GM18508 (cell line): ENCODE measurements at regions not wholly inside any gene's neighbourhood (a gene's known extent, or its start where the extent isn't known, plus 50 kb on each side); places are given as distances from the start of the nearest gene placed in this dataset.
"Not testable (repeated sequence)": the region's sequence is repeated elsewhere in the genome, so short reads cannot be mapped to it uniquely, and the experiment has no call there.

ENCODE experiments used
- ATAC-seq: cut with Tn5 transposase; IDR thresholded peaks from one replicate; pipeline ENCODE4 v1.9.1; 2021; ENCODE audit warnings: moderate number of reproducible peaks; ENCODE audit not compliant: insufficient read depth, unreplicated experiment

DNA sequence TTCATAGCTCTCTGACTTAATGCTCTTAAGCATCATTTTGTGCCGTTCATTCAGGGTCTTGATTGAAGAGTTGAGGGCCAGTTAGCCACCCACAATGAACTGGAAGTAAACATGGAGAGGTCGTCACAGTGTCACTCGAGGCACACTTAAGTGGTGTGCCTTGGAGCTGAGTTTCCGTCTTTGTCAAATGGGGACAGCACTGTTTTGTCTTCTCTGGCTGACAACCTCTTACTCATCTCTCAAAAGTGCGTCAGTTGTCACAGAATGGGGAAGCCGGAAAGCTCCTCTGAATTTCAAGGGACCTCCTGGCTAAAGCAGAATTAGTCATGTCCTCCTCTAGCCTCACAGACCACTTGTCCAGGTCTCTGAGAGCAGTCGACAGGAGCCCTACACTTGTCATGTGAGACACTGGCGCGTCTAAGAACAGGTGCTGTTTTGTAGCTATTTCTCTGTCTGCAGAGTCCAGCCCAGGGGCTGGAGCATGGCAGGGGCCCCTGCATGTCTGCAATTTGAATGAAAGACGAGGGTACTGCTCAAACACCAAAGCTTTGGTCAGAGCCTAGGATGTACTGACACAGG is 231.5 kb downstream of the NPIPA7 start:
- ATAC-seq = not testable (repeated sequence)

DNA sequence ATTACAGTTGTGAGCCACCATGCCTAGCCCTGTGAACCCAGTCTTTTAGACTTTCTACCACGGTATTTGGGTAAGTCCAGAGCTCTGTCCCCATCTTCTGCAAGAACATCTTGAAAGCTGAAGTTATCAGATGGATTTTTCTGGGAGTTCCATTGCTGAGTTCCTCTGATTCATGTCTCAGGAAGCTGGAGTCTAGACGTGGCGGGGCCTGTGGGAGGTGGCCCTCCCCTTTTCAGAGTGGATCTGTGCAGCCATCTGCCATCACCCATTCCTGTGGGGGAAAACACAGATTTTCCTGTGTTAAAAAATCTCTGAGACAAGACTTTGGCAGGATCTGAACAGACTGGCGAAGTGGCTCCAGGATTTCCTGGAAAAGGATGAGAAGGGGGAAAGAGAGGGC is 234.3 kb downstream of the NPIPA7 start:
- ATAC-seq = not testable (repeated sequence)

DNA sequence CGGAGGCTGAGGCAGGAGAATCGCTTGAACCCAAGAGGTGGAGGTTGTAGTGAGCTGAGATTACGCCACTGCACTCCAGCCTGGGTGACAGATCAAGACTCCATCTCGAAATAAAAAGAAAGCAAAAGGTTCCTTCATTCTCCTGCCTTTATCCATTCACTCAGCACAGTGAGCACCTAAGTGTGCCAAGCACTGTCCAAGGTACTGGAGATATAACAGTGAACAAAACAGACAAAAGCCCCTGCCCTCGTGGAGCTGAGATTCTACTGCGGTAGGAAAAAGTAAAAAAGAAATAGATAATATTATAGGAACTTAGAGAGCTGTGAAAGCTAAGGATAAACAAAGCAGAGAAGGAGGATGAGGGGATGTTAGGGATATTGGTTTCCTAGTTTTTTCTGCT is 235.5 kb downstream of the NPIPA7 start:
- ATAC-seq = not testable (repeated sequence)

DNA sequence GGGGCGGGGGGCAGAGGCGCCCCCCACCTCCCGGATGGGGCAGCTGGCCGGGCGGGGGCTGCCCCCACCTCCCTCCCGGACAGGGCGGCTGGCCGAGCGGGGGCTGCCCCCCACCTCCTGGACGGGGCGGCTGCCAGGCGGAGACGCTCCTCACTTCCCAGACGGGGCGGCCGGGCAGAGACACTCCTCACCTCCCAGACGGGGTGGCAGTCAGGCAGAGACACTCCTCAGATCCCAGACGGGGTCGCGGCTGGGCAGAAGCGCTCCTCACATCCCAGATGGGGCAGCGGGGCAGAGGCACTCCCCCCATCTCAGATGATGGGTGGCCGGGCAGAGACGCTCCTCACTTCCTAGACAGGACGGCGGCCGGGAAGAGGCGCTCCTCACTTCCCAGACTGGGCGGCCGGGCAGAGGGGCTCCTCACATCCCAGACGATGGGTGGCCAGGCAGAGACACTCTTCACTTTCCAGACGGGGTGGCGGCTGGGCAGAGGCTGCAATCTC is 240.1 kb downstream of the NPIPA7 start:
- not testable (repeated sequence) for ATAC-seq

DNA sequence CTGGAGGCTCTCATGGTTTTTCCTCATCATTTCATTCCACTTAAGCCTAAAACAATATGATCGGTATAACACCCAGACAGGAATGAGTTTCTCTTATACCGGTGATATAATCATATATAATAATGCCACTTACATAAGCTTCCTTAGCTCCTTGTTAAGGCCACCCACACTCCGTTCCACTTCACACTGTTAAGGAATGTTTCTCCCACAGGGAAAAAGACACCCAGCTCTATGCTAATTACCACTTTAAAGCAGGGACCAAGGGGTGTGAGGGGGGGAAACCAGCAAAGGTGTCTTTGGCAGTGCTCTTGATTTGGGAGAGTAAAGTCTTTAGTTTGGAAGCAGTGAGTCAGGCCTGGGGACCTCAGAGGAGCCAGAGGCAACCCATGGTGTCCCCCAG is 245.4 kb downstream of the NPIPA7 start:
- not testable (repeated sequence) for ATAC-seq

DNA sequence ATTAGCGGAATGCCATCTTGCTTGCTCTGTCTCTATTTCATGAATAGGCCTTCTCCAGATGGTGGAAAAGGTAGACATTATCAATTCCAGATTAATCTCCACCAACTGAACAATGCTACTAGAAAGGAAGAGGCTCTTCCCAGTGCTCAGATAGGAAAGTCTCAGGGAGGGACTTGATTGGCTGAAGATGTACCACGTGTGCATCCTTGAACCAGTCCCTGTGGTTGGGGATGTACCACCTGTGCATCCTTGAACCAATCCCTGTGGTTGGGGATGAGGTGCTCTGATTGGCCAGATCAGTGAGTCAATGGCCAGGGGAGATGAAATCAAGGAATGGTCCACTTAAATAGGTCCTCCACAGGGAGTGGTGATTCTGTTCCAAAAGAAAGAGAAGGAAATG is 246.2 kb downstream of the NPIPA7 start:
- ATAC-seq = not testable (repeated sequence)

DNA sequence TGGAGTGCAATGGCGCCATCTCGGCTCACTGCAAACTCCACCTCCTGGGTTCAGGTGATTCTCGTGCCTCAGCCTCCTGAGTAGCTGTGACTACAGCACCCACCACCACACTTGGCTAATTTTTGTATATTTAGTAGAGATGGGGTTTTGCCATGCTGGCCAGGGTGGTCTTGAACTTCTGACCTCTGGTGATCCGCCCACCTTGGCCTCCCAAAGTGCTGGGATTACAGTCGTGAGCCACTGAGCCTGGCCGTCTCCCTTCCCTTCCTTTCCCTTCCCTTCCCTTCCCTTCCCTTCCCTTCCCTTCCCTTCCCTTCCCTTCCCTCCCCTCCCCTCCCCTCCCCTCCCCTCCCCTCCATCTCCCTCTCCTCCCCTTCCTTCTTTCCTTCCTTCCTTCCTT is 248.9 kb downstream of the NPIPA7 start:
- ATAC-seq = not testable (repeated sequence)

DNA sequence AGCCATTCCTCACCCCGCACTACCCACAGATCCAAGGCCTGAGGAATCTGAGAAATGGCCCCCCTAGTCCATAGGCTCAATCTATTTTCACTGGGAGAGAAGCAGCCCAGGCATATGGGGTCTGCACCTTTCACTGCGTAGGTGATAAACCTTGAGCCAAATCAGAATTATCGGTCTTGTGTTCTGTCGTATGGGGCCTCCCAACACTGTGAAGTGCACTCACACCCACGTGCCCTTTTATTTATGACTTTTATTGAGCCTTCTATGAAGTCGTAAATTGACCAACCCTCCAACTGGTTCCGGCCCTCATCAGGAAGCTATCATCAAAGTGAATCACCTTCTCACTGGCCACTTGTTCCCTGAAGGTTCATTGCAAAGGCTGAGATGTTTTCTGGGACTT is 259.3 kb downstream of the NPIPA7 start:
- ATAC-seq = not testable (repeated sequence)

DNA sequence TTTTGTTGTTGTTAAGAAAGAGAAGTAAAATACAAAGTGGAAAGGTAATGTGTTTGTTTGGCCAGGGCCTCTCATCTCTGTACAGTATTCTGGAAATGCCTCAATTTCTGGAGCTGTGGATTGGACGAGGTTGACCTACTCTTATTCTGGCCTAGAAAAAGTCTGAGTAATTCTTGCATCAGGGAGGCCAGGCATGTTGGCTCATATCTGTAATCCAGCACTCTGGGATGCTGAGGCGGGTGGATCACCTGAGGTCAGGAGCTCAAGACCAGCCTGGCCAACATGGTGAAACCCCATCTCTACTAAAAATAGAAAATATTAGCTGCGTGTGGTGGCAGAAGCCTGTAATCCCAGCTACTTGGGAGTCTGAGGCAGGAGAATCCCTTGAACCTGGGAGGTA is 259.8 kb downstream of the NPIPA7 start:
- not testable (repeated sequence) for ATAC-seq

DNA sequence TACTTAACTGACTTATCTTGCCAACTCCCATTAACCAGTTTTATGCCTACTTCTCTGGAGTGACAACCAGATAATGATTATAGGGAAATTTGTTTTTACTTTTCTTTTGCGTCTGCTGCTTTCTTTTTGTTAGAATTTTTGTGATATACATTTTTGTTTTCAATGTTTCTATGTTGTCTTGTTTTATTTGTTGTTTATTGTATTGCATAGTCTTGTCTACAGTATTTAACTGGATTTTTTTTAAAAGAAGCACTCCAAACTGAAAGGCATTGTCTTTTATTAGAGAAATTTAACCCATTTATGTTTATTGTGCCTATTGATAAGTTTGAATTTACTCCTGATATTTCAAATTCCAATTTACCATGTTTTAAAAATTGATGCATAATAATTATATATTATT is 264.9 kb downstream of the NPIPA7 start:
- not testable (repeated sequence) for ATAC-seq

DNA sequence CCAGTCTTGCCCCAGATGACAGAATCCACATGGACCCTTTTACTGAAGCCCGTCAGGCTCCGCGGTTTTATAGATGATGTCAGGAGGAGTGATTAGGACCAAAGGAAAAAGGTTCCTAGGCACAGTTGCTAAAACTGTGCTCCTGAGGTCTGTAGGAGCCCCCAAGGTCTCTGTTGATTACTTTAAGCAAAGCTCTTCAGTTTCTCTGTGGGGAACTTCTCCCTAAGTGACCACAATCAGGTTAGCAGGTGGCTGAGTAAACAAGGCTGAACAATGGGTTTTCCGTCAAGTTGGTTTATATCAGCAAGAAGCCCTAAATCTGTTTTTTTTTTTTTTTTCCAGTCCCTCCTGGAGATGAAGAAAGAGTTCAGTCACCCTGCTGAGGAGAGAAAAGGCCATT is 269.1 kb downstream of the NPIPA7 start:
- not testable (repeated sequence) for ATAC-seq

DNA sequence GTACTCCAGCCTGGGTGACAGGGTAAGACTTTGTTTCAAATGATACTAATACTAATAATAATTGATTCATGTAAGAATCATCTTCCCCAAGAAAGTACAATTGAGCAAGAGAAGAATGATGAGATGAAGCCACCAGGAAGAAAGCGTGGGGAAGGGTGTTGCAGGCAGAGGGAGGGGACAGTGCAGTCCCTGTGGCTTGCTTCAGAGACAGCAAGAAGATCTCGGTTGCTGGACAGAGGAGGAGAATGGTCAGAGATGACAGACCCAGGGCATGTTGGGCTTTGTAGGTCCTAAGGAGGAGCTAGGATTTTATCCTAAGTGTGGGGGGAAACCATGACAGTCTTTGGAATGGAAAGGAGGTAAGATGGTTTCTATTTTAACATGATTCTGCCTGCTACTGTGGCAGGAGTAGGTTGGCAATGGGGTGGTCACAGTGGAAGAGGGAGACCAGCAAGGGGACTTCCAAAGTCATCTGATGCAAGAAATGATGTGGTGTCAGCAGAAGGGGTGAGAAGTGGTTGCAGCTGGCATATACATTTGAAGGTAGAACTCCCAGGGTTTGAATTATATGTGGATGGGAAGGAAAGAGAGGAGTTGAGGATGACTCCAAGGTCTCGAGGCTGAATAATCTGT is 293.4 kb downstream of the NPIPA7 start:
- ATAC-seq = not testable (repeated sequence)

DNA sequence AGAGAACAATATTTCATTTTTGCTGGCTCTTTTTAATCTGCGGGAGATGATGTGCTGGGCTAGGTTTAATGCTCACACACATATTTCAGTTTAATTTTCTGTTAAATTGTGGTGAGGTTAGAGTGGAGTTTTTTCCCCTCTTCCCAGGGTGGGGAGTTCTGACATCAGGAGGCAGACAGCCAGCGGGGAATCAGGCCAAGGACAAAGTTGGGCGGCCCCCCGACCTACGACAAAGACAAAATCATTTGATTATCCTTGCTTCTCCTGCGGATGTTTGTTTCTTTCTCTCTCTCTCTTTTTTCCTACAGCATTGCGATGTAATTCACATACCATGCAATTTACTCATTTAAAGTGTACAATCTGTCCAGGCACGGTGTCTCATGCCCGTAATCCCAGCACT is 295.9 kb downstream of the NPIPA7 start:
- not testable (repeated sequence) for ATAC-seq

DNA sequence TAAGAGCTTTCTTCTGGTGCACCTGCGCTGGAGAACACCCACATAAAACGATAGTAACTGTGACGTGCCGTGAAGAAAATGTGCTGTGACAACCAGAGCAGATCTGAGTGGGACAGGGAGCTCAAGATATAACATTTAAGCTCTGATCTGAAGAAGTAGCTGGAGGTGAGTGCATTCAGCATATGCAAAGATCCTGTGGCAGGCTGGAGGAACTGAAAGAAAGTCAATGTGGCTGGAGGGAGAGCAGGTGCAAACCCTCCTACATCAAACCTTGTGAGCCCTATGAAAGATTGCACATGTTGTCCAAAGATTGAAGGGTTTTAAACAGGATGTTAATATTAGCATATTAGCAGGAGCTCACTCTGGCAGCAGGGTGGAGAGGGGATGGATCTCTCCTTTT is 342.9 kb downstream of the NPIPA7 start:
- not testable (repeated sequence) for ATAC-seq

DNA sequence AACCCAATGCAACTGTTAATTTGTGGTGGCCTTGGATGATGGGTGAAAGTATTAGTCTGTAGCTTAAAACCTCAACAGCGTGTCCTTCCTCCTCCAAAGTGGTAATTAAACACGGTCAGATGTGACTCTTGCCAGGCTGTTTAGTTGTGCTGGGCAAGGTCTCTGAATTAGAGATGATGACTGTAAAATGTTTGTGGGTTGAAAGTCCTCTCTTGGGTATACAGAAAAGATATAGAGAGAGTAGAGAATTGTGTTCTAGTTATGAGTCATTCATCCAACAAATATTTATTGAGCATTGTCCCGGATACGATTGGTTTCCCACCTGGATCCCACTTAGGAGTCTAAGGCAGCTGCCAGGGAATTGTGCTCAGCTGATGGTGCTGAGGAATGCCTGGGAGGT is 343.7 kb downstream of the NPIPA7 start:
- not testable (repeated sequence) for ATAC-seq

DNA sequence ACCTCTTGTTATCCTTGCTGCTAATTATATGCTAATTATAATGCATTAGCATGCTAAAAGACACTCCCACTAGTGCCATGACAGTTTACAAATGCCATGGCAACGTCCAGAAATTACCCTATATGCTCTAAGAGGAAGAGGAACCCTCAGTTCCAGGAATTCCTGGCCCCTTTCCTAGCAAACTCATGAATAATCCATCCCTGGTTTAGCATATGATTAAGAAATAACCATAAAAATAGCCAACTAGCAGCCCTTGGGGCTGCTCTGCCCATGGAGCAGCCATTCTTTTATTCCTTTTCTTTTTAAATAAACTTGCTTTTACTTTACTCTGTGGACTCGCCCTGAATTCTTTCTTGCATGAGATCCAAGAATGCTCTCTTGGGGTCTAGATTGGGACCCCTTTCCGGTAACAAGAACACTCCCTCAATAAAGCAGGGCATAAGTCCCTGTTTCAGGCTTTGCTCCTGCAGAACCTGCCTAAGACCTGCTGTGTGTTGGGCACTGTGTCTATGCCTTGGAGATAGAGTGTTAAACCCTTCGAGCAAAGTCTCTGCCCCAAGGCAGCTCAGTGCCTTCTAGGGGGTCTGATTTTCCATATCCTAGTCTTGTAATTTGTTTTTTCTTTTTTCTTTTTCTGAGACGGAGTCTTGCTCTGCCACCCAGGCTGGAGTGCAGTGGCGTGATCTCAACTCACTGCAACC is 345.0 kb downstream of the NPIPA7 start:
- ATAC-seq = not testable (repeated sequence)

DNA sequence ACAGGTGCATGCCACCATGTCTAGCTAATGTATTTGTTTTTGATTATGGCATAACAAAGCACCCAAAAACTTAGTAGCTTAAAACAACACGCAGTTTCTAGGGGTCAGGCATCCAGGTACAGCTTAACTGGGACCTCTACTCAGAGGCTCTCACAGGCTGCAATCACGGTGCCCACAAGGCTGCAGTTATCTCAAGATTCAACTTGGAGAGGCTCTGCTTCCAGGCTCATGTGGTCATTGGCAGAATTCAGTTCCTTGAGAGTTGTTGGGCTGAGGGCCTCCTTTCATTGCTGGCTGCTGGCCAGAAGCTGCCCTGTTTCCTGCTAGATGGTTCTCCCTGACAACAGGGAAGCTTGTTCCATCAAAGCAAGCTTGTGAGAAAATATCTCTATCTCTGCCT is 348.1 kb downstream of the NPIPA7 start:
- not testable (repeated sequence) for ATAC-seq

DNA sequence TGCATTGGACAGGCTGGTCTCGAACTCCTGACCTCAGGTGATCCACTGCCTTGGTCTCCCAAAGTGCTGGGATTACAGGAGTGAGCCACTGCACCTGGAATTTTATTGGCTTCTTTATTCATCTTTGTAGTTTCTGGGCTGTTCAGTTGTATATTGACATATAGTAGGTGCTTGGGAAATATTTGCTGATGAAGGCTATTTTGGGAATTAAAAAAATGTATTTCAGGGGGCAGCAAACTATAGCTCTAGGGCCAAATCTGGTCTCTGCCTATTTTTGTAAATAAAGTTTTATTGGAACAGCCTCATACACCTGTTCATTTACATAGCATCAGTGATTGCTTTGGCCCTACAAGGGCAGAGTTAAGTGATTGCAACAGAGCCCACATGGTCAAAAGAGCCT is 363.6 kb downstream of the NPIPA7 start:
- not testable (repeated sequence) for ATAC-seq

DNA sequence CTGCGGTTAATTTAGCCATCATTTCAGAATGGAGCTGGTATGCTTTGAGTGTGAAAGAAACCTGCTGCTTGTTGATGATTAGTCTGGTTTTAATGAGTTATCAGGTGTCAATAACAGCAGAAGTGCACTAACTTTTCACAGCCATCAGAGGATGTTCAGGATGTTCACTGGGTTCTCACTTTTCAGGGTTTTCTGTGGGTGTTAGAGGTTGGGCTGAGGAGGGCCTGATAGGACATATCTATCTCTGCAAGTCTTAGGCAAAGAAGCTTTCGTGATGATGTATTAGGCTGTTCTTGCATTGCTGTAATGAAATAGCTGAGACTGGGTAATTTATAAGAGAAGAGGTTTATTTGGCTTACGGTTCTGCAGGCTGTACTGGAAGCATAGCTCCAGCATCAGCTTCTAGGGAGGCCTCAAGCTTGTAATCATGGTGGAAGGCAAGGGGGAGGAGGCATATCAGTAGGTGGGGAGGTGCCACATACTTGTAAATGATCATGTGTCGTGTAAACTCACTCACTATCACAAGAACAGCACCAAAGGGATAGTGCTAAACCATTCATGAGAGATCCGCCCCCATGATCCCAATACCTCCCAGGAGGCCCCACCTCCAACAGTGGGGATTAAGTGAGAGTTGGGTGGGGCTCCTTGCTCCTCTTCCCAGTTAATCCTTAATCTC is 376.2 kb downstream of the NPIPA7 start:
- ATAC-seq = not testable (repeated sequence)

DNA sequence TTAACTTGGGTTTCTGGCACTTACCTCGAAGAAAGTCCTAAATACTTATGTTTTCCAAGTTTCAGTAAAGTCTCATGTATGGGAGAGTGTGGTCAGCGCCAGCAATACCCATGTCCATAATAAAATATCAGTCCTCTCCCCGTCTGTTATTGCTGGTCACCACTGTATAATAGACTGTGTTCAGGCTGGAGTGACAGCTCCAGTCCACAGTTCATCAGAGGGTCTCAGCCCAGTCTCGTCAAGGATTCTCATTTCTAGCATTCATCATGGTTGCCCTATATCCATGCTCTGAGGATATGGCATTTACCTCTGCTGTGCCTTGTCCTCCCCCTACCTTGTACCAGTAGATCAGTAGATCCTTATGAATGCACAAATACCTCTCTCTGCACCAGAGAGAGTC is 384.5 kb downstream of the NPIPA7 start:
- no peak for ATAC-seq

DNA sequence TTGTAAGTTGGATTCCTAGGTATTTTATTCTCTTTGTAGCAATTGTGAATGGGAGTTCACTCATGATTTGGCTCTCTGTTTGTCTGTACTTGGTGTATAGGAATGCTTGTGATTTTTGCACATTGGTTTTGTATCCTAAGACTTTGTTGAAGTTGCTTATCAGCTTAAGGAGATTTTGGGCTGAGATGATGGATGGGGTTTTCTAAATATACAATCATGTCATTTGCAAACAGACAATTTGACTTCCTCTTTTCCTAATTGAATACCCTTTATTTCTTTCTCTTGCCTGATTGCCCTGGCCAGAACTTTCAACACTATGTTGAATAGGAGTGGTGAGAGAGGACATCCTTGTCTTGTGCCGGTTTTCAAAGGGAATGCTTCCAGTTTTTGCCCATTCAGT is 391.8 kb downstream of the NPIPA7 start:
- ATAC-seq = not testable (repeated sequence)
